ENCODE measurements at regions not wholly inside any gene's neighbourhood (a gene's known extent, or its start where the extent isn't known, plus 50 kb on each side); places are given as distances from the start of the nearest gene placed in this dataset.

- no peak for TF ChIP-seq CTCF (conservative IDR thresholded peaks at IDR 0.05 in 1 of 2, IDR thresholded peaks at IDR 0.05 in 1 of 2; ENCODE audit: extremely low read depth in 1 of 2, insufficient read depth in 1 of 2, low read depth in 1 of 2, low read length in 2 of 2)
- no peak for TF ChIP-seq EZH2 (IDR thresholded peaks at IDR 0.05; ENCODE audit: borderline replicate concordance, low read length)
Measured at GRCh38 chr4:134539729-134540231, 338.2 kb upstream of the PABPC4L start.

All from mammary epithelial cell (primary cell).